Upper lobe of left lung (tissue), 6 donors: ENCODE measurements at regions not wholly inside any gene's neighbourhood (a gene's known extent, or its start where the extent isn't known, plus 50 kb on each side); places are given as distances from the start of the nearest gene placed in this dataset.

Experiments
- ATAC-seq, 2 donors: fragments of 200-7000 bp; cut with Tn5 transposase; one replicate each; pipeline ENCODE4 v1.9.1; 2022; ENCODE audit warnings: mild to moderate bottlenecking in 2 of 2, moderate library complexity in 2 of 2; ENCODE audit not compliant: low FRiP score in 2 of 2
- DNase-seq, 2 donors: peaks; one replicate each; pipeline ENCODE4 v3.0.0-alpha.2; 2019 to 2020
- H3K27ac ChIP-seq, 4 donors: fragments of 200-600 bp; sonication (generic); one replicate each; pipeline ENCODE4 v1.5.1; 2016 to 2019
- H3K27me3 ChIP-seq, 4 donors: fragments of 200-600 bp; sonication (generic); one replicate each; pipeline ENCODE4 v1.5.1; 2017 to 2019
- H3K36me3 ChIP-seq, 4 donors: fragments of 200-600 bp; sonication (generic); one replicate each; pipeline ENCODE4 v1.5.1; 2016 to 2019
- H3K4me1 ChIP-seq, 4 donors: fragments of 200-600 bp; sonication (generic); one replicate each; pipeline ENCODE4 v1.5.1; 2018 to 2019
- H3K4me3 ChIP-seq, 4 donors: fragments of 200-600 bp; sonication (generic); one replicate each; pipeline ENCODE4 v1.5.1; 2017 to 2019; ENCODE audit warnings: mild to moderate bottlenecking in 2 of 4, moderate library complexity in 1 of 4
- H3K9me3 ChIP-seq, 4 donors: fragments of 200-600 bp; sonication (generic); one replicate each; pipeline ENCODE4 v1.5.1; 2018 to 2019
- CTCF ChIP-seq, 6 experiments: fragments of 450-650 bp in 4 of 6; fragments of 200-600 bp in 2 of 6; sonication (generic) in 2 of 6; IDR thresholded peaks; one replicate each; pipeline ENCODE4 v1.5.1; 2016 to 2019; ENCODE audit warnings: antibody characterized with exemption in 6 of 6
- EP300 ChIP-seq, 4 donors: sonication (generic); formaldehyde crosslinking; IDR thresholded peaks; one replicate each; pipeline ENCODE4 v1.5.1; 2017; ENCODE audit warnings: antibody characterized with exemption in 4 of 4, control low read depth in 2 of 4
- POLR2A ChIP-seq, 4 donors: fragments of 450-650 bp; IDR thresholded peaks; one replicate each; pipeline ENCODE4 v1.5.1; 2016 to 2017; ENCODE audit warnings: antibody characterized with exemption in 4 of 4, mild to moderate bottlenecking in 2 of 4
- POLR2AphosphoS5 ChIP-seq, 2 donors: sonication (generic); formaldehyde crosslinking; IDR thresholded peaks; one replicate each; pipeline ENCODE4 v1.5.1; 2017; ENCODE audit warnings: antibody characterized with exemption in 2 of 2
- WGBS, 2 donors: methylation state at CpG; one replicate each; pipeline ENCODE4 v1.1.5; 2017 to 2018; 5-methylcytosine and 5-hydroxymethylcytosine counted together
- donor health status: DM: no; HTN: no; CAD: no; lungs with moderate emphysema.
- donor health status: DM: no; HTN: yes; CAD: no; lungs with severe emphysema.

GRCh38 chr2:10520154-10520553 is 72.0 kb upstream of the ODC1 start:
- 92 to 95% methylated on average over 6 to 9 of the region's 9 CpGs for WGBS, 2 donors
- H3K27ac ChIP-seq, result no peak overlapping the region
- no peaks in the 10 kb centered on the region for H3K27me3 ChIP-seq
- no peak for TF ChIP-seq POLR2A (IDR thresholded peaks at IDR 0.05)
- no peak for TF ChIP-seq POLR2AphosphoS5 (IDR thresholded peaks at IDR 0.05)
- no peak for TF ChIP-seq EP300 (IDR thresholded peaks at IDR 0.05)
- no peak for TF ChIP-seq CTCF (IDR thresholded peaks at IDR 0.05)
- no peak overlapping the region for H3K4me3 ChIP-seq
- ATAC-seq (no peak), DNase-seq (peak in 1 of 2 donors; percentile 12)
- no peaks in the 10 kb centered on the region for H3K4me1 ChIP-seq
- peaks cover 16 to 19% (median 17%) of the 10 kb centered on the region in 4 donors for H3K9me3 ChIP-seq
- H3K36me3 ChIP-seq, result no peaks in the 10 kb centered on the region

GRCh38 chr2:10519394-10519740 is 71.2 kb upstream of the ODC1 start:
- WGBS, 2 donors, result 93% methylated on average over 9 of the region's 9 CpGs
- ATAC-seq (no peak), DNase-seq (peak in 1 of 2 donors; percentile 6)
- no peak for TF ChIP-seq POLR2AphosphoS5 (IDR thresholded peaks at IDR 0.05)
- TF ChIP-seq CTCF (IDR thresholded peaks at IDR 0.05), result no peak
- no peak for TF ChIP-seq EP300 (IDR thresholded peaks at IDR 0.05)
- TF ChIP-seq POLR2A (IDR thresholded peaks at IDR 0.05), result no peak
- Histone ChIP-seq H3K36me3 (no peaks in the 10 kb centered on the region), H3K4me1 (no peaks in the 10 kb centered on the region), H3K4me3 (no peak overlapping the region), H3K9me3 (peaks cover 16 to 22% (median 19%) of the 10 kb centered on the region in 4 donors), H3K27me3 (no peaks in the 10 kb centered on the region), H3K27ac (no peak overlapping the region)

GRCh38 chr2:10518470-10519393 is 70.6 kb upstream of the ODC1 start:
- no peaks in the 10 kb centered on the region for H3K27me3 ChIP-seq
- no peaks in the 10 kb centered on the region for H3K36me3 ChIP-seq
- H3K9me3 ChIP-seq, result peaks cover 16 to 22% (median 19%) of the 10 kb centered on the region in 4 donors
- H3K27ac ChIP-seq, result no peak overlapping the region
- peak in 1 of 2 donors; percentile 11 for DNase-seq
- no peak for TF ChIP-seq POLR2A (IDR thresholded peaks at IDR 0.05)
- no peak for TF ChIP-seq EP300 (IDR thresholded peaks at IDR 0.05)
- TF ChIP-seq CTCF (IDR thresholded peaks at IDR 0.05), result no peak
- no peak for TF ChIP-seq POLR2AphosphoS5 (IDR thresholded peaks at IDR 0.05)
- 86 to 97% methylated on average over 14 to 20 of the region's 20 CpGs for WGBS, 2 donors
- ATAC-seq, result no peak
- H3K4me1 ChIP-seq, result no peaks in the 10 kb centered on the region
- no peak overlapping the region for H3K4me3 ChIP-seq

GRCh38 chr2:10517351-10518043 is 69.4 kb upstream of the ODC1 start:
- H3K27me3 ChIP-seq, result no peaks in the 10 kb centered on the region
- no peaks in the 10 kb centered on the region for H3K4me1 ChIP-seq
- H3K27ac ChIP-seq, result no peak overlapping the region
- peaks cover 16 to 22% (median 19%) of the 10 kb centered on the region in 4 donors for H3K9me3 ChIP-seq
- ATAC-seq, result no peak
- WGBS, 2 donors, result 90 to 98% methylated on average over 9 of the region's 9 CpGs
- no peaks in the 10 kb centered on the region for H3K36me3 ChIP-seq
- peak in 1 of 2 donors; percentile 10 for DNase-seq
- H3K4me3 ChIP-seq, result no peak overlapping the region
- no peak for TF ChIP-seq EP300 (IDR thresholded peaks at IDR 0.05)
- TF ChIP-seq CTCF (IDR thresholded peaks at IDR 0.05), result no peak
- no peak for TF ChIP-seq POLR2A (IDR thresholded peaks at IDR 0.05)
- no peak for TF ChIP-seq POLR2AphosphoS5 (IDR thresholded peaks at IDR 0.05)
